ACHN (cell line): ENCODE measurements at regions not wholly inside any gene's neighbourhood (a gene's known extent, or its start where the extent isn't known, plus 50 kb on each side); places are given as distances from the start of the nearest gene placed in this dataset.

Experiments used
- DNase-seq: peaks from one replicate; pipeline ENCODE4 v3.0.0-alpha.2; 2015
- in situ Hi-C: cut with HindIII; loops from 2 replicates; pipeline ENCODE4 v1.10.0; 2017; ENCODE audit warnings: low sequenced_read_pairs, low pct_ligation_motif_present, low pct_unique_long_range_greater_than_20kb

DNA sequence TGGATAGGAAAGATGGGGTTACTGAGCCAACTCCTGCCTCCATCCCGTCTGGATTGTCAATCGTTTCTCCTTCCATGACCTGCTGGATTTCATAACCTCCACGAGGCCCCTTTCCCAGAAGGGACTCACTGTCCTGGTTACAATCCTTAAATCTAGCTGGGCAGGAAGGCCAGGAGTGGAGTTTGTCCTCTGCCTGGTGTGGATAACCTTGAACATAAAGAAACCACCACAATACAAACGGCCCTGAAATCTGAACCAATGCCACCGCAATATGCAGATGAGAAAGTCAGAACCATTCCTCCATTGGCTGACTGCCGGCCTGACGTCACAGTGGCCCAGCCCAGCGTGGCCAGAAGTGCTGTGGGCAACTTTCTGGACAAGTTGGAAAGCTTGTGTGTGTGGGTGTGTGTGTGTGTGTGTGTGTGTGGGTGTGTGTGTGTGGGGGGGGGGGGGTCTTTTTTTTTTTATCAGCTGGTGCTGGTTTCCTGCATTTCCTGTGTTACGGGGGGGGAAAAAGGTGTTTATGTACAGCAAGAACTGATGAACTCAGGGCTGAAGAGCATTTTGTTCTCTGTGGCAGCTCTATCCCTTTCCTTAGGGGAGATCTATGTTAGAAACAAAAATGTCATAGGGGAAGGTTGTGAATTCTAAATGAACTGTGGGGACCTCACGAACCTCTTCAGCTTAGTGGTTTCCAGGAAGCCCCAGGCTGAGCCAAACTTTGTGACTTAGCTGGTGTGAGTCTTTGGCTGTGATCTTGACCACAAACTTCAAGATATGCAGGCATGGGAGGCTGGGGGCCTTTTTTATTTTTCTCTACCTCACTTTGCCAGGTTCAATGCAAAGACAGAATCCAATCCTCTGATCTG is 81.6 kb upstream of the MED13L start:
- peak; percentile 99 for DNase-seq
- in situ Hi-C loops = no loop called here

DNA sequence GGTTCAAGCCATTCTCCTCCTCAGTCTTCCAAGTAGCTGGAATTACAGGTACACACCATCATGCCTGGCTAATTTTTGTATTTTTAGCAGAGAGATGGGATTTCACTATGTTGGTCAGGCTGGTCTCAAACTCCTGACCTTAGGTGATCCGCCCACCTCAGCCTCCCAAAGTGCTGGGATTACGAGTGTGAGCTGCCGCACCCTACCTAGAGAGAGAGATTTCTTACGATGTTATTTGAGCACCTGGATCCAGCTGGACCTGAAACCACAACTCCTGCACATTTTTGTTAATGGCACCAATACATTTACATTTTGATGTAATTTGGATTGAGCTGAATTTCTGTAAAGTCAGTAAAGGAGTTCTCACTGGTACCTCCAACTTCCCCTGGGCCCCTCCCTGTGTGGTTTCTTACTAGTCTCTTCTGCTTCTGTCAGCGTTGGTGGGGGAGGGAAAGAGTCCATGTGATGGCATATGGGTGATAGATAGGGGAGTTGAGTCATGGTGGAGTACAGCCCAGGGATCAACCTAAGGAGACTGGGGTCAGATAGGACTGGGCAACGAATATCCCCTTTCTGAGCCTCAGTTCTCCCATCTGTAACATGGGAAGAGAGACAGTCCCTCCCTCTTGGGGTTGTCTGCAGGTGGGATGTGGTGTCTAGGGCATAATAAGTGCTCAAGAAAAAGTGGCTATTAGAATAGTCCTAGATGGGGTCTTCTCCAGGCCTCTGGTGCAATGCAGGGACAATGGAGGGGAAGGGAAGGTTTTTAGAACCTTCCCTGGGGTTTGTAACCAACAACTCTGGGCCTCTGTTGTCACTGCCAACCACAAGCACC is 83.3 kb upstream of the MED13L start:
- no peak for DNase-seq

DNA sequence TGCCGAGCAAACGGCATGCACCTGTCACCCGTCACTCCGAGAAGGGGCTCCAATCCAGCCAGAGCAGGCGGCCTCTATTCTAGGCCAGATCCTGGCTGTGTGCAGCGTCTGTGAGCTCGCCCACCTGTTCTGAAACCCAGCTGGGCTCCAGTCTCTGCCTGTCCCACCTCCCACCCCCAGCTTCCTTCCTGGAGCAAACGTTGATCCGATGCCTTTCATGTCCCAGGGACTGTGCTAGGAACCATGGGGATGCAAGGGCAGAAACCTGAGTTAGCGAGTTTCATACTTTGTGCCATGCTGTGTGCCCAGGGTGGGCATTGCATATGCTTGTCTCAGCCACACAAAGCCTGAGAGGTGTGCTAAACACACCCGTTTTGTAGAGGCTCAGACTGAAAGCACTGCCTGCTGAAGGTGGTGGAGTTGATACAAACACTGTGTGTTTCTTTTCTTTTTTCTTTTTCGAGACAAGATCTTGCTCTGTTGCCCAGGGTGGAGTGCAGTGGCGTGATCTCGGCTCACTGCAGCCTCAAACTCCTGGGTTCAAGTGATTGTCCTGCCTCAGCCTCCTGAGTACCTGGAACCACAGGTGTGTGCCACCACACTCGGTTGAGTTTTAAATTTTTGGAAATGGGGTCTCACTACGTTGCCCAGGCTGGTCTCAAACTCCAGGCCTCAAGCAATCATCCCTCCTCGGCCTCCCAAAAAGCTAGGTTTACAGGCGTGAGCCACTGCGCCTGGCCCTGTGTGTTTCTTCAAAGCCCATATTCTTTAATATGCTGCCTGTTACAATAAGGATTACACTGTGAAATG is 84.1 kb upstream of the MED13L start:
- in situ Hi-C loops = no loop called here
- DNase-seq = no peak

More for the DNA sequence above, 83.3 kb upstream of the MED13L start:
- in situ Hi-C loops = no loop called here

DNA sequence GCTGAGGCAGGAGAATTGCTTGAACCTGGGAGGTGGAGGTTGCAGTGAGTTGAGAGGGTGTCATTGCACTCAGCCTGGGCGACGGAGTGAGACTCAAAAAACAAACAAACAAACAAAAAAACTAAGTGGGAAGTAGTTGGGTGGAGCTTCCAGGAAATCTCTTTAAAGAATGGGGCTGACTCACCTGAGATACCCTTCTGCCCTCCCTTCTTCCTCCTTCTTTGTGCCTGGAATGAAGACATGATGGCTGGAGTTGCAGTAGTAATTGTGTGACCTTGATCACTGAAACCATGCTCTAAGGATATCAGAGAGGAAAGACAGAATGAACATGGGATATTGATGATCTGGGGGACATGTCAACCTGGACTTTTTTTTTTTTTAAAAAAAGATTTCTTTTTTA is 87.6 kb upstream of the MED13L start:
- in situ Hi-C loops = no loop called here
- DNase-seq = no peak

DNA sequence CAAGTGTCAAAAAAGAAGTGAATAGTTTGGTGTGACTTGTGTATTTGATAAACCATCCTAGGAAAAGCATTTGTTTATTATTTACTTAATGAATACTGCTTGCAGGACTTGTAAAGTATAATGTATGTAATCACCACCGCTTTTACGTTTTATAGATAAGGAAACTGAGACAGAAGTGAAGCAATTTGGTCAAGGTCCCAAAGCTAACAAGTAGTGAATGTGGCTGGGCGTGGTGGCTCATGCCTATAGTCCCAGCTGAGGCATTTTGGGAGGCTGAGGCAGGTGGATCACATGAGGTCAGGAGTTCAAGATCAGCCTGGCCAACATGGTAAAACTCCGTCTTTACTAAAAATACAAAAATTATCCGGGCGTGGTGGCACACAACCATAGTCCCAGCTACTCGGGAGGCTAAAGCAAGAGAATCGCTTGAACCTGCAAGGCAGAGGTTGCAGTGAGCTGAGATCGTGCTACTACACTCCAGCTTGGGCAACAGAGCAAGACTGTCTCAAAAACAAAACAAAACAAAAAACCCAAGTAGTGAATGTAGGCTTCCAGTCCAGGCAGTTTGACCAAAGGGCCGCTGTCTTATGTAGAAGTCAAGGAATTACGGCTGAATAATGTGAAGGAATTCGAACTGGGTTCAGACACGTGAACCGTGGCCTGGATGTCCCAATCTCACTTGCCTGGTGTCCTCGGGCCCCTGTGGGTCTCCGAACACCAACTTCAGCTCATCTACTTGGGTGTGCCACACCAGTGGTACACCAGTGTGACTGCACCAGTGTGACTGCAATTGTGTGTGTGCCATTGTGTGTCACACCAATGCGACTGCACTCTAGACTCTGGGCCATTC is 88.3 kb upstream of the MED13L start:
- DNase-seq = no peak
- in situ Hi-C loops = no loop called here

DNA sequence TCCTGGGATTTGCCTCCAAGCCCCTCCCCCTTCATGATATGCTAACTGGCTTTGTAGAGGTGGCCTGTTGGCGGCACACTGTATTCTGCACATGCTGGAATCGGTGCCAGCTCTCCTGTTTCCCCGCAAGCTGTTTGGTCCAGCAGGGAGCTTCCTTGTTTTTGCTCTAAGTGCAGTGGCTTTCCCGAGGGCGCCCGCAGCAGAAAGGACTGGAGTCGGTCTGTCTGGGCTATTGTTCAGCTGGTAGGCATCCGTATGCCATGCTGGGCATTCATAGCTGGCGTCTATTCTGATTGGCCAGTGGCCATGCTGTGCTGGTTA is 88.9 kb upstream of the MED13L start:
- no peak for DNase-seq
- in situ Hi-C loops = no loop called here

DNA sequence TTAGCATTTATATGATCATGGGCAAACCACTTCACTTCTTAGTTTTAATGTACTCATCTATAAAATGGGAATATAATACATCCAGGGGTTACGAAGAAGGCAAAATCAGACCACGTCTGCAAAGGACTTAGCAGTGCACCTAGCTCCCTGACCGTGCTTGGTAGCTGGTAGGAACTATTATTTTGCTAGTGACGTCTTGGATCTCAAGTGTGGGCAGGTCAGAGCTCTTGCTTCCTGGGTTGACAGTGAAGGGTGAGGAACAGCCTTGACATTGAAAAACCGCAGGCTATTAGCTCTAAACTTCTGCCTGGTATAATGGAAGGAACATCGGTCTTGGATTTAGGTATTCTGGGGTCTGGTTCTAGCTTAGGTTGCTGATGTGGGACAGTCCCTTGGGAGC is 89.3 kb upstream of the MED13L start:
- DNase-seq = no peak
- in situ Hi-C loops = no loop called here

DNA sequence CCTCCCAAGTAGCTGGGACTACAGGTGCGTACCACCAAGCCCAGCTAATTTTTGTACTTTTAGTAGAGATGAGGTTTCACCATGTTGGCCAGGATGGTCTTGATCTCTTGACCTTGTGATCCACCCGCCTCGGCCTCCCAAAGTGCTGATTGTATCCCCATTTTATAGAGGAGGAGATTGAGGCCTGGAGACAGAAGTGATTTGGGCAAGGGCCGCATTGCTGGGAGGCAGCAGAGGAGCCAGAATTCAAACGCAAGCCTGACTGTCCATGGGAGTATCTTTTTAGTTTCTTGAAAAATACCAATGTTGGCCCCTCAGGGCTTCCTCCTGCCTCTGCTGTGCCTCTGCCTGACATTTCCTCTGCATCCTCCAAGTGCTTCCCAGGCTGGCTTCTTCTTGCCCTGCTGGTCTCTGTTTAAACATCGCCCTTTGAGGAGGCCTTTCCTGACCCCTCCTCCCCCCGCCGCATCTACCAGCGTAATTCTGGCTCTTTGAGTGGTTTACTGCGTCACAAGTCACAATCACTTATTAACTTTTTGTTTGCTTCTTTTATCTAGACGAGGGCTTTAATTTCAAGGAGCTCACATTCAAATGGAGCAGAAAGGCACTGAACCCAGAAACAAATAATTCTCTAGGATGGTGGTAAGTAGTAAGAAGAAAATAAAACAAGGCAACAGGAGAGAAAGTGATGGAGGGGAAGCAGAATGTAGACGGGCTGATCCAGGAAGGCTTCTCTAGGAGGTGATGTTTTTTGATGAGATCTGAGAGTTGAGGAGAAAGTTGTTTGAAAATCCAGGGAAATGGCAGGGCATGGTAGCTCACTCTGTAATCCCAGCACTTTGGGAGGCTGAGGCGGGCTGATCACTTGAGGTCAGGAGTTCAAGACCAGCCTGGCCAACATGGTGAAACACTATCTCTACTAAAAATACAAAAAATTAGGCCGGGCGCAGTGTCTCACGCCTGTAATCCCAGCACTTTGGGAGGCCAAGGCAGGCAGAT is 91.0 kb upstream of the MED13L start:
- peak; percentile 80 for DNase-seq
- in situ Hi-C loops = no loop called here

DNA sequence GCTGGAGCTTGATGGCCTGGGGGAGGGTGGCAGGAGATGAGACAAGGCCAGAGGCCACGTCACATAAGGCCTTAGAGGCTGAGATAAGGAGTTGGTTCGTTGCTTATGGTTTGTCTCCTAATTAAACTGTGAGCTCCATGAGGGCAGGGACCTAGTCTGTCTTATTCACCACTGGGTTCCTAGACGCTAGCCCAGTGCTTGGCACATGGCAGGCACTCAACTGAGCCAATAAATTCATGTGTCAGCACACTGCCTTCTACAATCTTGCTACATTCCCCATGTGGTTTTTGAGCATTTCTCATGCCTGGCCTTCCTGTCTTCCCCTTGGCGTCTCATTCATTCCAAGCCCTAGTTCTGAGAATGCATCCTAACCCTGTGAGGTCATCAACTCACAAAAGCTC is 92.5 kb upstream of the MED13L start:
- in situ Hi-C loops = no loop called here
- no peak for DNase-seq

DNA sequence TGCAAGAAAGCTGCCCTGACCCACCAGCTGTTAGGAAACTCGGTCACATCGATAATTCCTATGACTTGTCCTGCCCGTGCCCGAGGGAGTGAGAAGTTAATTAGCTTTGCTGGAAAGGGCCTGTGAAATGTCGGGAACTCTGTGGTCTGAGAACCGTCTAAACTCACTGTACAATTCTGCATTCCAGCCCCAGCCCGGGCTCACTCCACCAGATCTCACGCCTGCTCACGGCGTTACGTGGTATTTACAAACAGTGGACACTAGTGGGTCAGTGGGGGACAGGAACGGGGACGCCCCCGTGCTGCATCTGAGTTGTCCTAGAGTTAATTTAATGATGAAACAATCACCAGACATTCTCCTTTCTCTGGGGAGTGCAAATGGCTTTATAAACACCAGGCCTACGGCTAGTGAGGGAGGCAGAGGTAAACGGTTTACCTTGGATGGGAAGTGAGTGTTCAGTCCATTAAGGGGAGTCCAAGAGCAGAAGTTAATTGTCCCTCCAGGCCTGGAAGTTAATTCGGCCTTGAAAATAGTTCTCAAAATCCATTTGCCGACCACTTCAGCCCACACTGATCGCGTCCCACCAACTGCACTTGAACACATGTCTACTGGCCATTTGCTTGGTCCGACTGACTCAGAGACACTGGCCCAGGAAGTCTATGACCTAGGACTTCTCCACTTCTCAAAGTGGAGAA is 93.5 kb upstream of the MED13L start:
- in situ Hi-C loops = no loop called here
- no peak for DNase-seq

DNA sequence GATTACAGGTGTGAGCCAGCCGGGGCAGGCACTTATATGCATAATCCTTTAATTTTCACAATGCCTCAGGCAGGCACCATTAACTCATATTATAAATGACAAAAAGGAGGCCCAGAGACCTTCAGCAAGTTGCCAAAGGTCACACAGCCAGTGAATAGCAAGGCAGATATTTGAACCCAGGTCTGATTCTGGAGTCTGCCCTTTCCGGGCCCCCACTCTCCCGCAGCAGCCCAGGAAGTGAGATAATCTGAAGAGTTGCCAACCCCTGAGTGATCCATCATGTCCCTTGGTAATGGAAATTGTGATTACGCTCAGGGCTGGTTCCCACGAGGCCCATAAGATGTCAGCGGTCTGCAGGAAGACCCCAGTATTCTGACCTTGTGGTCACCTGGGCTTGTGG is 95.3 kb upstream of the MED13L start:
- DNase-seq = no peak
- in situ Hi-C loops = no loop called here

DNA sequence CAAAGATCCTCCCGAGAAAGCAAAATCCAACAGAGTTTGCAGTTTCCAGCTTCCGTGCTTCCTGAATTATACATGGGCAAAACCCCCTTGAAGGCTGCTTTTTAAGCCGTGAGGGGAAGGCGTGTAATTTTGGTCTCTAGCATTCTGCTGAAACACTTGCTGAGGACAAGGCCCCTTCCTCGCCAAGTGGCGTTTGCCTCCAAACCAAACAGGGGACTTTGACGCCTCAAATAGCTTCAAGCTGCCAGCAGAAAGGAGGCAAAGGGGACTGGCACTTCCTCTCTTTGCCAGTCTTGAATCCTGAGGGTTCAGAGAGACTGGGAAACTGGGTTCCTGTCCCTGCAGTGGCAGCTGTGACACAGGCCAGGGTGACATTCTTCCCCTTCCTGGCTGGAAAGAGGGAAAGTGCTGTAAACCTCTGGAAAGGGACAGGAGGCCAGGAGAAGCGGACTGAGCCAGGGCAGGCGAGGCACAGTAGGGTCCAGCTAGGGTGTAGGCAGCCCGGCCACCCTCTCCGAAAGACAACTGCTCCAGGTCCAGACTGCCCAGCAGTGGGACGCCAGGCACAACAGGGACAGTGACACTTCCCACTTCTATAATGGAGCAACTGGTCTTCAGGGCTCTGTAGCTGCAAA is 96.2 kb upstream of the MED13L start:
- DNase-seq = no peak
- in situ Hi-C loops = no loop called here

DNA sequence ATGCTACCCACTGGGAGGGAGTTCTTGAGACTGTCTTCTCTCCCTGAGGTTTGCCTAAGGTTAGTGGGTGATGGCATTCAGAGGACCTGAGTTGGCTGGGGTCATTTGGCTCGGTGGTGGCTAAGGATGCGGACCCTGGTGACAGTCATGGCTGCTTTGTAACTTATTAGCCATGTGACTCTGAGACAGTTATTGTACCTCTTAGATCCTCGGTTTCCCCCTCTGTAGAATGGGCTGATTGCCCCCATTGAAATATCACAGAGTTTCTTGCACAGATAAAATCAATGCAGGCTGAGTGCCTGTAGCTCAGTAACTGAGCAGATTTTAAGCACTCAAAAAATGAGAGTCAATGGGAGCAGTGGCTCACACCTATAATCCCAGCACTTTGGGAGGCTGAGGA is 96.7 kb upstream of the MED13L start:
- no peak for DNase-seq
- in situ Hi-C loops = no loop called here

DNA sequence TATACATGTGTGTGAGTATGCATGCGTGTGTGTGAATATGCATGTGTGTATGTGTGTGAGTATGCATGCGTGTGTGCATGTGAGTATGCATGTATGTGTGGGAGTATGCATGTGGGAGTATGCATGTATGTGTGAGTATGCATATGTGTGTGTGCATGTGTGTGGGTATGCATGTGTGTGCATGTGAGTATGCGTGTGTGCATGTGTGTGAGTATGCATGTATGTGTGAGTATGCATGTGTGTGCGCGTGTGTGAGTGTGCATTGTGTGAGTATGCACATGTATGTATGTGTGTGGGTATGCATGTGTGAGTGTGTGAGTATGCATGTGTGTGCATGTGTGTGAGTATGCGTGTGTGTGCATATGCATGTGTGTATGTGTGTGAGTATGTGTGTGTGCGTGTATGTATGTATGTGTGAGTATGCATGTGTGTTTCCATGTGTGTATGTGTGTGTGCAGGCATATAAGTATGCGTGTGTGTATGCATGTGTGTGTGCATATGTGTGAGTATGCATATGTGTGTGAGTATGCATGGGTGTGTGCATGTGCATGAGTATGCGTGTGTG is 97.9 kb upstream of the MED13L start:
- DNase-seq = no peak
- in situ Hi-C loops = no loop called here

DNA sequence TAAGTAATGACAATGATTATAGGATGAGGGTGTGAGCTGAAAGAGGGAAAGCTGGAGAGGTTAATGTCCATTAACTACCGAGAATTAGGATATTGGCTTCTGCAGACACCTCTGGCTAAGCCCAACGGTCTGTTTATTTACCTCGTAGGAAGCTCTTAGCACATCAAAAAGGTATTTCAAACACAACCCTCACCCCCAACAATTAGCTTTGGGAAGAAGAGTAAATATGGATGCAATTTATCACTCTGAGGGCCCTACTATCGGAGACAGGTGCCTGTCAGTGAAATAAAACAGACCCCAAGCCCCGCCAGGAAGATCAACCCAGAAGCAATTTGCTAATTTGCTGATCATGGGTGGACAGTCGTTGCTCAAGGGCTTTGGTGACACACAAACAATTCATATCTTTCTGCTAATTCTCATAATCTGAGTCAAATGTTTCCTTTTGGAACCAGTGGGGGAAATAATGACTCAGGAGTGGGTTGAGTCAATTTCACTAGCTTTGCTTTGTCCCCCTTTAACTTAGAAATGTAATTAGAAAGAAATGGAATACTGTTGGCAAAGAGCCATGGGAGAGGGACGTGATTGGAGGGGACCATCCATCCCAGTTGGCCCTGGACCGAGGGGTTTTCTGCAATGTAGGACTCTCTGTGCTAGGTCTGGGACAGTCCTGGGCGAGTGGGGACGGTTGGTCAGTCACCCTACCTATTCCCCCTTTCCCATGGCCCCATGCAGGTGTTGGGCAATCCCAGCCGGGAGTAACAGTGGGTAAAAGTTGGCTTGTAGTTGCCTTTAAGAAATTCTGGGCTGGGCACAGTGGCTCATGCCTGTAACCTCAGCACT is 99.1 kb upstream of the MED13L start:
- no peak for DNase-seq
- in situ Hi-C loops = no loop called here
